ENCODE measurements at regions not wholly inside any gene's neighbourhood (a gene's known extent, or its start where the extent isn't known, plus 50 kb on each side); places are given as distances from the start of the nearest gene placed in this dataset.

DNA sequence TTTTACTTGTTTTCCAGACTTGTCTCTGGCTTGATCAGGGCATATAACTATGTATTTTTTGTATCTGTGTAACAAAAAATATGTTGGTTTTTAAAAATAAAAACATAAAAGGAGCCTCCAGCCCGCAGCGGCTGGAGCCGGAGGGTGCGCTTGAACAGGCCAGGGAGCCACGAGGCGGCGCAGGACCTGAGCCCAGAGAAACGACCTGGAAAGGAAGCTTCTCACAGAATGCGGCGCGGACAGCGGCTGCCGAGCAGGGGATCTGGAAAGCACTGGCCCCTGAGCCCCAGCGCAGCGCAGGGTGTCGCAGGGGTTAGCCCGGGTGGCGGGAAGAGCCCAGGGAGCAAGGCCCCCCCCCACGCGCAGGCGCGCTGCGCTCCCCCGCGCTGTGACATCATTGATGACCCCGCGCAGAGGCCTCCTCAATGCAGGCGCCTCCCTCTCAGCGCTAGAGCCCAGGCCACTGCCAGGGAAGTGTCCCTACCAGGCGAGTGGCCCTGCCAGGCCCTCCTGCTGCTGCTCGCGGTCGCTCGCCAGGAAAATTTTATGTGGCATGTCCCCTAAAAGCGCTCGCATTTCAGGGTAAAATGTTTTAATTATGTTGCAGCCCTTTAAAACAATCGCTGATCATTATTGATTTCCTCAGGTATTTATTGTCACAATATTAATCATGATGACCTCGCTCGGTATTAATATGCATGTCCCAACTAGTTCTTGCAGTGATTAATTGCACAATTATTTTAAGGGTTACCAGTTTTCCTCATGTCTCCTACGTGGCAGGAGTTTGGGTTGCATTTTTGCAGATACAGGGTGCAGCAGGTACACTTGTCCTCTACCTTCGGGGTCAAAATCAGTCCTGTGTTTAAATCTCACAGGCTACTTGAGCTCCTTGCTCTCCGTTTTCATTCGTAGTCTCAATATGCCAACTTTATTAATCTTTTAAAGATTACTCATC lies 134.2 kb downstream of the USP22 start (continued):
- no peak for TF ChIP-seq ZNF507 (tag; conservative IDR thresholded peaks at IDR 0.05)
- TF ChIP-seq MBD2 (IDR thresholded peaks at IDR 0.05; ENCODE audit: borderline replicate concordance, low read depth) = no peak
- no peak for TF ChIP-seq HDAC3 (IDR thresholded peaks at IDR 0.05; ENCODE audit: borderline replicate concordance, partially characterized antibody)
- TF ChIP-seq, protein P1, sequence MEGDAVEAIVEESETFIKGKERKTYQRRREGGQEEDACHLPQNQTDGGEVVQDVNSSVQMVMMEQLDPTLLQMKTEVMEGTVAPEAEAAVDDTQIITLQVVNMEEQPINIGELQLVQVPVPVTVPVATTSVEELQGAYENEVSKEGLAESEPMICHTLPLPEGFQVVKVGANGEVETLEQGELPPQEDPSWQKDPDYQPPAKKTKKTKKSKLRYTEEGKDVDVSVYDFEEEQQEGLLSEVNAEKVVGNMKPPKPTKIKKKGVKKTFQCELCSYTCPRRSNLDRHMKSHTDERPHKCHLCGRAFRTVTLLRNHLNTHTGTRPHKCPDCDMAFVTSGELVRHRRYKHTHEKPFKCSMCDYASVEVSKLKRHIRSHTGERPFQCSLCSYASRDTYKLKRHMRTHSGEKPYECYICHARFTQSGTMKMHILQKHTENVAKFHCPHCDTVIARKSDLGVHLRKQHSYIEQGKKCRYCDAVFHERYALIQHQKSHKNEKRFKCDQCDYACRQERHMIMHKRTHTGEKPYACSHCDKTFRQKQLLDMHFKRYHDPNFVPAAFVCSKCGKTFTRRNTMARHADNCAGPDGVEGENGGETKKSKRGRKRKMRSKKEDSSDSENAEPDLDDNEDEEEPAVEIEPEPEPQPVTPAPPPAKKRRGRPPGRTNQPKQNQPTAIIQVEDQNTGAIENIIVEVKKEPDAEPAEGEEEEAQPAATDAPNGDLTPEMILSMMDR (IDR thresholded peaks at IDR 0.05 in 2 of 3, conservative IDR thresholded peaks at IDR 0.05 in 1 of 3; ENCODE audit: insufficient read depth in 2 of 3, low read depth in 1 of 3, low read length in 3 of 3) = peak in 2 of 3 experiments; percentile 39 to 47; a peak in 3 of 6 replicates
- no peak for TF ChIP-seq ASH1L (IDR thresholded peaks at IDR 0.05; ENCODE audit: borderline replicate concordance, low read depth, partially characterized antibody)
- TF ChIP-seq, protein P2, sequence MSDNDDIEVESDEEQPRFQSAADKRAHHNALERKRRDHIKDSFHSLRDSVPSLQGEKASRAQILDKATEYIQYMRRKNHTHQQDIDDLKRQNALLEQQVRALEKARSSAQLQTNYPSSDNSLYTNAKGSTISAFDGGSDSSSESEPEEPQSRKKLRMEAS (CRISPR knock-in tag; IDR thresholded peaks at IDR 0.05) = peak; percentile 58; the same call in 1 of the 2 replicates
- TF ChIP-seq PTBP1 (IDR thresholded peaks at IDR 0.05; ENCODE audit: low read depth, low read length) = no peak
- no peak for TF ChIP-seq ZNF780A (CRISPR knock-in tag; IDR thresholded peaks at IDR 0.05)
- no peak for TF ChIP-seq EGR1 (conservative IDR thresholded peaks at IDR 0.05)
- no peak for TF ChIP-seq KLF16 (IDR thresholded peaks at IDR 0.05)
- TF ChIP-seq, protein P3, sequence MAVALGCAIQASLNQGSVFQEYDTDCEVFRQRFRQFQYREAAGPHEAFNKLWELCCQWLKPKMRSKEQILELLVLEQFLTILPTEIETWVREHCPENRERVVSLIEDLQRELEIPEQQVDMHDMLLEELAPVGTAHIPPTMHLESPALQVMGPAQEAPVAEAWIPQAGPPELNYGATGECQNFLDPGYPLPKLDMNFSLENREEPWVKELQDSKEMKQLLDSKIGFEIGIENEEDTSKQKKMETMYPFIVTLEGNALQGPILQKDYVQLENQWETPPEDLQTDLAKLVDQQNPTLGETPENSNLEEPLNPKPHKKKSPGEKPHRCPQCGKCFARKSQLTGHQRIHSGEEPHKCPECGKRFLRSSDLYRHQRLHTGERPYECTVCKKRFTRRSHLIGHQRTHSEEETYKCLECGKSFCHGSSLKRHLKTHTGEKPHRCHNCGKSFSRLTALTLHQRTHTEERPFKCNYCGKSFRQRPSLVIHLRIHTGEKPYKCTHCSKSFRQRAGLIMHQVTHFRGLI (CRISPR knock-in tag; IDR thresholded peaks at IDR 0.05) = no peak
- TF ChIP-seq PHF21A (IDR thresholded peaks at IDR 0.05; ENCODE audit: borderline replicate concordance, low read depth) = no peak
- no peak for TF ChIP-seq CBX8 (IDR thresholded peaks at IDR 0.05; ENCODE audit: borderline replicate concordance, extremely low read depth, low read depth, low read length, poor library complexity, severe bottlenecking)
- TF ChIP-seq POU5F1 (IDR thresholded peaks at IDR 0.05; ENCODE audit: borderline replicate concordance, low read depth, low read length, partially characterized antibody) = no peak
- TF ChIP-seq SMAD3 (CRISPR knock-in tag; conservative IDR thresholded peaks at IDR 0.05) = no peak
- peak; percentile 73 for TF ChIP-seq RBFOX2 (IDR thresholded peaks at IDR 0.05; ENCODE audit: low read depth, low read length)
- TF ChIP-seq HDAC2 (IDR thresholded peaks at IDR 0.05) = no peak
- TF ChIP-seq ZNF23 (CRISPR knock-in tag; IDR thresholded peaks at IDR 0.05) = no peak
- no peak for TF ChIP-seq ZC3H4 (CRISPR knock-in tag; IDR thresholded peaks at IDR 0.05; ENCODE audit: borderline replicate concordance)
- no peak for TF ChIP-seq FOXM1 (IDR thresholded peaks at IDR 0.05; ENCODE audit: low read depth)
- TF ChIP-seq FOXM1 (CRISPR knock-in tag; IDR thresholded peaks at IDR 0.05; ENCODE audit: low read depth) = no peak
- no peak for TF ChIP-seq ZKSCAN3 (CRISPR knock-in tag; IDR thresholded peaks at IDR 0.05)
- no peak for TF ChIP-seq ZNF384 (IDR thresholded peaks at IDR 0.05; ENCODE audit: low read depth, low read length)
- no peak for TF ChIP-seq RCOR1 (IDR thresholded peaks at IDR 0.05; ENCODE audit: borderline replicate concordance in 1 of 2, low read depth in 2 of 2, low read length in 2 of 2)
- TF ChIP-seq GATAD2B (IDR thresholded peaks at IDR 0.05; ENCODE audit: borderline replicate concordance) = no peak
- TF ChIP-seq IRF2 (CRISPR knock-in tag; IDR thresholded peaks at IDR 0.05) = no peak
- TF ChIP-seq RFX1 (IDR thresholded peaks at IDR 0.05) = no peak
